Epithelial cell of proximal tubule (primary cell): ENCODE measurements at regions not wholly inside any gene's neighbourhood (a gene's known extent, or its start where the extent isn't known, plus 50 kb on each side); places are given as distances from the start of the nearest gene placed in this dataset.

ENCODE experiments used
- DNase-seq: peaks from one replicate; pipeline ENCODE4 v3.0.0-alpha.2; 2011; ENCODE audit warnings: low read depth
- H3K4me3 ChIP-seq: 2 replicates; pipeline ENCODE4 v1.5.1; 2011; ENCODE audit warnings: low read depth, mild to moderate bottlenecking, low read length
- TF ChIP-seq, protein P1 (sequence below): conservative IDR thresholded peaks from 2 replicates; pipeline ENCODE4 v1.5.1; 2012; ENCODE audit warnings: low read depth, mild to moderate bottlenecking, low read length

DNA sequence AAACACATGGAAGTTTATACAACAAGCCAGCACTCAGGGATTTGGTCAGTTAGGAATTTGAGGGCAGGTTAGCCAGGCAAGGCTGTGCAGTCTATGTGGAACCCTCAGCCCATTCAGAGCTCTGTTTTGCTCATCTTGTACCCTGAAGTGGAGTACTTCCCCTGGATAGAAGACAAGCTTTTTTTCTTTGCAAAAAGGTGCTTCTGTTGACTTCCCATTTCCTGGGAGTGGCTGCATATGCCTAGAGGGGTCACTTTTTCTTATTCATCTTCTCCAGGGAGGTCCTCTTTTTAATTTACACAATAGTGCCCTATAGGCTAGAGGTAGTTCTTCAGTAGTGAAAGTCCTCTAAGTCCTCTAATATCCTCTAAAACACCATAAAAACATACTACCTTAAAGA is 225.0 kb upstream of the P2RY1 start:
- TF ChIP-seq, protein P1, sequence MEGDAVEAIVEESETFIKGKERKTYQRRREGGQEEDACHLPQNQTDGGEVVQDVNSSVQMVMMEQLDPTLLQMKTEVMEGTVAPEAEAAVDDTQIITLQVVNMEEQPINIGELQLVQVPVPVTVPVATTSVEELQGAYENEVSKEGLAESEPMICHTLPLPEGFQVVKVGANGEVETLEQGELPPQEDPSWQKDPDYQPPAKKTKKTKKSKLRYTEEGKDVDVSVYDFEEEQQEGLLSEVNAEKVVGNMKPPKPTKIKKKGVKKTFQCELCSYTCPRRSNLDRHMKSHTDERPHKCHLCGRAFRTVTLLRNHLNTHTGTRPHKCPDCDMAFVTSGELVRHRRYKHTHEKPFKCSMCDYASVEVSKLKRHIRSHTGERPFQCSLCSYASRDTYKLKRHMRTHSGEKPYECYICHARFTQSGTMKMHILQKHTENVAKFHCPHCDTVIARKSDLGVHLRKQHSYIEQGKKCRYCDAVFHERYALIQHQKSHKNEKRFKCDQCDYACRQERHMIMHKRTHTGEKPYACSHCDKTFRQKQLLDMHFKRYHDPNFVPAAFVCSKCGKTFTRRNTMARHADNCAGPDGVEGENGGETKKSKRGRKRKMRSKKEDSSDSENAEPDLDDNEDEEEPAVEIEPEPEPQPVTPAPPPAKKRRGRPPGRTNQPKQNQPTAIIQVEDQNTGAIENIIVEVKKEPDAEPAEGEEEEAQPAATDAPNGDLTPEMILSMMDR = no peak
- DNase-seq = no peak
- no peak overlapping the region for H3K4me3 ChIP-seq

DNA sequence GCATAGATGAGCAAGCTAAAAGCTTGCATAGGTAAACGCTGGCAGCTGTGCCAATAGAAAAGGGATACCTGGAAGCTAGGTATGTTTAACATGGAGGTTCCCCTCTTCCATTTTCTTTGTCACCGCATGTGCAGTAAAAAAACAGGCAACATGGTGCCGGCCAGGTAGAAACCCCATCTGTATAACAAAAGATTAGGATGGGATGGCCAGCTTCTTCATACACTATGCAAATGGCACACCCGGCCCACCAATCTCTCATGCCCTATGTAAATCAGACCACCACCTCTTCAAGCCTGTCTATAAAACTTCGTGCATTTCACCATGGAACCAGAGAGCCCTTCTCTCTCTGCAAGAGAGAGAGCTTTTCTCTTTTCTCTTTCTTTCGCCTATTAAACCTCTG is 224.3 kb upstream of the P2RY1 start:
- no peak overlapping the region for H3K4me3 ChIP-seq
- TF ChIP-seq, protein P1 = no peak

DNA sequence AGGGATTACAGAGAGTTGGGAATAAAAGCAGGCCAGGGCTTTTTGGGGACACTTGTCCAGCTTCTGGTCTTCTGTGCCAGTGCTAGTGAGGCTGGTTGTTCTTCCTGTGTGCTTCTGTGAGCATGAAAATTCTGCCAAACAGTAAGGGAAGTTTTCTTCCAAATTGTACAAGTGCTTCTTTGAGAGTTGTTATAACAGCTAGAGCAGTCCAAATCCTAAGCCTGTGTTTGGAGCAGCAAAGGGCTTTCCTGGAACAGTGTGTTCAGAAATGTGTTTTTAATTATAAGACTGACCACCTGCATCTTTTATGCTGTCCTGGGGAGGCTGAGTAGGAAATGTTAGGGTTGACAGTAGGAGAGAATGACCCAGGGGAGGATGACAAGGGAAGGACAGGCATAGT is 223.0 kb upstream of the P2RY1 start:
- DNase-seq = no peak
- TF ChIP-seq, protein P1 = no peak
- H3K4me3 ChIP-seq = no peak overlapping the region

More for the DNA sequence above, 224.3 kb upstream of the P2RY1 start:
- DNase-seq = no peak

DNA sequence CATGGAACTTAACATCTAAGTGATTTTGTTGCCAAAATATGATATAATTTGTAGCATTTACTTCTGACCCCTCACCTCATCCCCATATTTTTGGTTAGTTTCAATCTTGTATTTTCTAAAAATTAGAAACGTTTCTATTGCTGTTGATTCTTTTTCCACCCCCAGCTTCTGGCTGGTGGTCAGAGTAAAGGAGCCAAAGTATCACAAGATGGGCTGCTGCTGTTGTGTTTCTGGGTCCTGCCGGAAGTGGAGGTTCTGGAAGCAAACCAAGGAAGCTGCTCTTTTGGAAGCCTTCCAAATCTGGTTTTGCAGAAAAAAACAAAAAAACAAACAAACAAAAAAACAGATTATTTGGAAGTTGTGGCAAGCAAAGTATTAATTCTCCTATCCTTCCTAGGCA is 221.1 kb upstream of the P2RY1 start:
- TF ChIP-seq, protein P1 = no peak
- H3K4me3 ChIP-seq = no peak overlapping the region
- DNase-seq = no peak

DNA sequence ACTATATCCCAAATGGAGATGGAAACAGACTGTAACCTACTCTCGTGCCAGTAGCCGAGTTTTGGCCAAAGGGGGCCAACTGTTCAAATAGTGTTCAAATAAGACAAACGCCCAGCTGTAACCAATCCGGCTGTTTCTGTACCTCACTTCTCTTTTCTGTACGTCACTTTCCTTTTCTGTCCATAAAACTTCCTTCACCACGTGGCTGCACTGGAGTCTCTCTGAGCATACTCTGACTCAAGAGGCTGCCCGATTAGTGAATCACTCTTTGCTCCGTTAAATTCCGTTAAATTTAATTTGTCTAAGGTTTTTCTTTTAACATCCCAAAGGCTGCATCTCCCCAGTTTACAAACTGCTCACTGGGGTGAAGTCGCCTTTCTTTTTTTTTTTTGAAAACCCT is 219.2 kb upstream of the P2RY1 start:
- TF ChIP-seq, protein P1 = no peak
- H3K4me3 ChIP-seq = no peak overlapping the region
- DNase-seq = no peak

DNA sequence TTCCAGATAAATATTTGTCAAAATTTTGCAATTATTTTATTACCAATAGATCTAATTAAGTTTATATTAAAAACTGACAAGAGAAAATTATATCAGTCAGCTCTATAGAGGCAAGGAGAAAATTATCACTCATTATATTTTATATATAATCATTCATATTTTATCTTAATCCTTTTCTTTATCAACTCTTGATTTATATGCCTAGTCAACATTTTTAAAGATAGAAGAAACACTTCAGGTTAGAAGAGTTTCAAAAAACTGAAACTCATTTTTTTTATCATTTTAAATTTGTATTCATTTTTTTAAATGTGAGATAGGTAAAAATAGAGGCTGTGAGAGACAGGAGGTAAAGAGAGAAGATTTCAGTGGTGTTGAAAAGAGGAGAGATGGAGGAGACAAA is 217.3 kb upstream of the P2RY1 start:
- no peak for DNase-seq

DNA sequence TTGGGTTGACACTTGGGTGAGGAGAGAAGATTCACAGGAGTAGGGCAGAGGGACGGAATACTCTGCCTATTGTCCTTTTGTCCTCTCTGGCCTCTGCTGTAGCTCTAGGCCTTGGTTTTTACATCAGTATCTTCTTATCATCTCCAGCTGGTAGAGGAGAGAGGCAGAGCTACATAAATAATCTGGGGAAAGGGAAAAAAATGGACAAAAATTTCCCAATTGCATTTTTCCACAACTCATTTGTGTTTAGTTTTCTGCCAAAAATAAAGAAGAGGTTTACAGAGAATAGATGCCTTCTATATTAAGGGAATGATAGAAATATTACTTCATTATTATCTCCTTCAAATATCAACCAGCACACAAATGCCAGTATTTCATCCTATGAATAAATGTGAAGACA is 216.4 kb upstream of the P2RY1 start:
- no peak overlapping the region for H3K4me3 ChIP-seq
- no peak for DNase-seq
- TF ChIP-seq, protein P1 = no peak

More for the DNA sequence above, 217.3 kb upstream of the P2RY1 start:
- TF ChIP-seq, protein P1 = no peak
- H3K4me3 ChIP-seq = no peak overlapping the region
